ENCODE measurements at regions not wholly inside any gene's neighbourhood (a gene's known extent, or its start where the extent isn't known, plus 50 kb on each side); places are given as distances from the start of the nearest gene placed in this dataset.

DNA sequence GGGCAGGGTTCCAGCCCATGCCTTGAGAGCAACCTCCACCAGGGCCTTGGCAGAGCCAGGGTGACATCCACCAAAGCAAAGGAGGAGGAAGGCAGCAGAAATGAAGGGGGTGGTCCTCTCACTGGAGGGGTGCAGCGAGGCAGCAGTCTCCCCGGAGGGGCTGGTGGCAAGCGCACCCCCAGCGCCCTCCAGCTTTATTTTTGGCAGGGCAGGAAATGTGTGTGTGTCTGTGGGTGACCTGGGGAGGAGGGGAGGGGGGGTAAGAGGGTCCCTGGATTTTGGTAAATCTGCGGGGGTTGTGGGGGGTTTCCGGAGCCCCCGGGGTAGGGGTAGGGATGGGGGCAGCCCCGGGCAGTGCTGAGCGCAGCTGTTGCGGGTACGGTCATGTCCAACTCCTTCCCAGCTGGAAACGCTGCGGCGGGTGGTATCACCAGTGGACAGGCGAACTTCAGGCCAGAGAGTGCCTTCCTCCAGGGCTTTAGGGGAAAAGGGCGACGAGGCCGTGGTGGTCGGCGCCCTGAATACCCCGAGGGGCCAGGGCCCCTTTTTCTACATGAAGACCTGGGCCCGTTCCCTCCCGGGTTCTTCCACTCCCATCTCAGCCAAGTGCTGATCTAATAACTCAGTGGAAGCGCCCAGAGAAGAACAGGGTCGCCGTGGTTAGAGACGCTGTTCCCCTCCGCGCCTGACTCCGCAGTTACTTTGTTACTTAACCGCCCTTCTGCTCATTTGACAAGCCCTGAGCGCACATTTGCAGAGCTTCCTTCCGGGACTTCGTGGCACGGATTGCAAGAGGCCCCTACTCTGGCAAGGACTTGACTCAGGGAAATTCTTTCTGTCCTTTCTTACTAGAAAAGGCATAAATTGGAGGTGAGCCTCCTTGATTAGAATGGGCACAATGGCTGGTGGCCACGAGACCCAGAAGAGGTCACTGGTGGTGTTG is 55.2 kb downstream of the FOS start:
- Histone ChIP-seq H3K27me3 (ENCODE audit: control insufficient read depth in 1 of 2, insufficient read depth in 2 of 2, low read length in 2 of 2) (no peaks in the 10 kb centered on the region), H3K9me3 (ENCODE audit: control insufficient read depth in 2 of 2, insufficient read depth in 1 of 2, low read depth in 1 of 2, low read length in 1 of 2) (no peaks in the 10 kb centered on the region), H3K27ac (ENCODE audit: low read depth in 2 of 2, low read length in 1 of 2) (peak overlapping the region in 1 of 2 donors; percentile 11), H3K4me3 (ENCODE audit: low read depth in 1 of 2, low read length in 2 of 2) (no peak overlapping the region), H3K4me1 (ENCODE audit: control insufficient read depth in 2 of 2, insufficient read depth in 2 of 2, low read length in 1 of 2) (no peaks in the 10 kb centered on the region), H3K36me3 (ENCODE audit: control insufficient read depth in 2 of 2, insufficient read depth in 2 of 2, low read length in 1 of 2) (no peaks in the 10 kb centered on the region)
- 61 to 75% methylated on average over 36 of the region's 36 CpGs for WGBS, 2 donors

GRCh38 chr14:75334549-75335051 is 56.0 kb downstream of the FOS start:
- Histone ChIP-seq H3K4me3 (ENCODE audit: low read depth in 1 of 2, low read length in 2 of 2) (no peak overlapping the region), H3K27me3 (ENCODE audit: control insufficient read depth in 1 of 2, insufficient read depth in 2 of 2, low read length in 2 of 2) (no peaks in the 10 kb centered on the region), H3K36me3 (ENCODE audit: control insufficient read depth in 2 of 2, insufficient read depth in 2 of 2, low read length in 1 of 2) (no peaks in the 10 kb centered on the region), H3K4me1 (ENCODE audit: control insufficient read depth in 2 of 2, insufficient read depth in 2 of 2, low read length in 1 of 2) (no peaks in the 10 kb centered on the region), H3K27ac (ENCODE audit: low read depth in 2 of 2, low read length in 1 of 2) (no peak overlapping the region), H3K9me3 (ENCODE audit: control insufficient read depth in 2 of 2, insufficient read depth in 1 of 2, low read depth in 1 of 2, low read length in 1 of 2) (no peaks in the 10 kb centered on the region)
- 54 to 58% methylated on average over 10 of the region's 10 CpGs for WGBS, 2 donors

GRCh38 chr14:75335571-75335970 is 56.9 kb downstream of the FOS start:
- 80% methylated on average over 6 of the region's 6 CpGs for WGBS, 2 donors
- Histone ChIP-seq H3K36me3 (ENCODE audit: control insufficient read depth in 2 of 2, insufficient read depth in 2 of 2, low read length in 1 of 2) (no peaks in the 10 kb centered on the region), H3K27me3 (ENCODE audit: control insufficient read depth in 1 of 2, insufficient read depth in 2 of 2, low read length in 2 of 2) (no peaks in the 10 kb centered on the region), H3K9me3 (ENCODE audit: control insufficient read depth in 2 of 2, insufficient read depth in 1 of 2, low read depth in 1 of 2, low read length in 1 of 2) (no peaks in the 10 kb centered on the region), H3K4me1 (ENCODE audit: control insufficient read depth in 2 of 2, insufficient read depth in 2 of 2, low read length in 1 of 2) (no peaks in the 10 kb centered on the region), H3K4me3 (ENCODE audit: low read depth in 1 of 2, low read length in 2 of 2) (no peak overlapping the region), H3K27ac (ENCODE audit: low read depth in 2 of 2, low read length in 1 of 2) (no peak overlapping the region)

- Histone ChIP-seq H3K9me3 (ENCODE audit: control insufficient read depth in 2 of 2, insufficient read depth in 1 of 2, low read depth in 1 of 2, low read length in 1 of 2) (no peaks in the 10 kb centered on the region), H3K27me3 (ENCODE audit: control insufficient read depth in 1 of 2, insufficient read depth in 2 of 2, low read length in 2 of 2) (no peaks in the 10 kb centered on the region), H3K4me3 (ENCODE audit: low read depth in 1 of 2, low read length in 2 of 2) (no peak overlapping the region), H3K4me1 (ENCODE audit: control insufficient read depth in 2 of 2, insufficient read depth in 2 of 2, low read length in 1 of 2) (no peaks in the 10 kb centered on the region), H3K36me3 (ENCODE audit: control insufficient read depth in 2 of 2, insufficient read depth in 2 of 2, low read length in 1 of 2) (no peaks in the 10 kb centered on the region), H3K27ac (ENCODE audit: low read depth in 2 of 2, low read length in 1 of 2) (no peak overlapping the region)
Measured at GRCh38 chr14:75338398-75338797, 59.8 kb downstream of the FOS start.

DNA sequence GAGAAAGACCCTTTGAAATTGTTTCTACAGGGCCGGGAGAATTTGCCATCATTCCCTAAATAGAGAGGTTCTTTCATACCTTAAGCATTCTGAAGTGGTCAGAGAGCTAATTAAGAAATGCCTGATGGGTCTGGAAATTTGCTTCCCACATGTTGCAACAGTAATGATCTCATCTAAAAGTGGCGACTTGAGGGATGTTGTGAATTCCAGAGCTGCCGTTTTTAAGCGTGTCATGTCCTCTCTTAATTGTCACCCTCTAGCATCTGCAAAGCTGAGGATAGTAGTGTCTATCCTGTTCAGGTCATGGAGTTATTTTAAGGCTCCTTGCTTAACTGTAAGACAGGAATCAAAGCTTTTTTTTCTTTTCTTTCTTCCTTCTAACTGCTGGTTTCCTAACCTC is 60.4 kb downstream of the FOS start:
- Histone ChIP-seq H3K9me3 (ENCODE audit: control insufficient read depth in 2 of 2, insufficient read depth in 1 of 2, low read depth in 1 of 2, low read length in 1 of 2) (no peaks in the 10 kb centered on the region), H3K4me1 (ENCODE audit: control insufficient read depth in 2 of 2, insufficient read depth in 2 of 2, low read length in 1 of 2) (no peaks in the 10 kb centered on the region), H3K27me3 (ENCODE audit: control insufficient read depth in 1 of 2, insufficient read depth in 2 of 2, low read length in 2 of 2) (no peaks in the 10 kb centered on the region), H3K36me3 (ENCODE audit: control insufficient read depth in 2 of 2, insufficient read depth in 2 of 2, low read length in 1 of 2) (no peaks in the 10 kb centered on the region), H3K27ac (ENCODE audit: low read depth in 2 of 2, low read length in 1 of 2) (no peak overlapping the region), H3K4me3 (ENCODE audit: low read depth in 1 of 2, low read length in 2 of 2) (no peak overlapping the region)
- 60 to 71% methylated on average over 4 of the region's 4 CpGs for WGBS, 2 donors

DNA sequence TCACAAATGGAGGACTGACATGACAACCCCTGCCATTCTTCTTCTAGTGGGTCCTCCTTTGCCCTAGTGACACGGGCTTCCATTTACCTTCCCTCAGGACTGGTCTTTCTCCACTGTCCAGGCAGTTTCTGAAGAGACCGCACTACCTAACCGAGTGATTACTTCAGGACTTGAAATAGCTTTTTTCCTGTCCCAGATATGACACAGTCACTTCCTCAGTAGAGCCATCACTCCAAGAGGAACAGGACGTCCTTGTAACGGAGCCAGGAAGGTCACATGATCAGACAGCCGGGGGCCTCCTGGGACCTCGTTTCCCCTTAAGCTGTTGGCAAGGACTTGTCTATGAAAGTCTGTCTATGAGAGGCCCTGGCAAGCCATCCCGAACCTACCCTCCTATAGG is 62.3 kb downstream of the FOS start:
- Histone ChIP-seq H3K27me3 (ENCODE audit: control insufficient read depth in 1 of 2, insufficient read depth in 2 of 2, low read length in 2 of 2) (no peaks in the 10 kb centered on the region), H3K36me3 (ENCODE audit: control insufficient read depth in 2 of 2, insufficient read depth in 2 of 2, low read length in 1 of 2) (no peaks in the 10 kb centered on the region), H3K27ac (ENCODE audit: low read depth in 2 of 2, low read length in 1 of 2) (no peak overlapping the region), H3K4me1 (ENCODE audit: control insufficient read depth in 2 of 2, insufficient read depth in 2 of 2, low read length in 1 of 2) (no peaks in the 10 kb centered on the region), H3K9me3 (ENCODE audit: control insufficient read depth in 2 of 2, insufficient read depth in 1 of 2, low read depth in 1 of 2, low read length in 1 of 2) (no peaks in the 10 kb centered on the region), H3K4me3 (ENCODE audit: low read depth in 1 of 2, low read length in 2 of 2) (no peak overlapping the region)
- 48% methylated on average over 8 of the region's 8 CpGs for WGBS, 2 donors

GRCh38 chr14:75341620-75342019 is 63.0 kb downstream of the FOS start:
- peak overlapping the region in 1 of 2 donors; percentile 15 for H3K27ac ChIP-seq (ENCODE audit: low read depth in 2 of 2, low read length in 1 of 2)

DNA sequence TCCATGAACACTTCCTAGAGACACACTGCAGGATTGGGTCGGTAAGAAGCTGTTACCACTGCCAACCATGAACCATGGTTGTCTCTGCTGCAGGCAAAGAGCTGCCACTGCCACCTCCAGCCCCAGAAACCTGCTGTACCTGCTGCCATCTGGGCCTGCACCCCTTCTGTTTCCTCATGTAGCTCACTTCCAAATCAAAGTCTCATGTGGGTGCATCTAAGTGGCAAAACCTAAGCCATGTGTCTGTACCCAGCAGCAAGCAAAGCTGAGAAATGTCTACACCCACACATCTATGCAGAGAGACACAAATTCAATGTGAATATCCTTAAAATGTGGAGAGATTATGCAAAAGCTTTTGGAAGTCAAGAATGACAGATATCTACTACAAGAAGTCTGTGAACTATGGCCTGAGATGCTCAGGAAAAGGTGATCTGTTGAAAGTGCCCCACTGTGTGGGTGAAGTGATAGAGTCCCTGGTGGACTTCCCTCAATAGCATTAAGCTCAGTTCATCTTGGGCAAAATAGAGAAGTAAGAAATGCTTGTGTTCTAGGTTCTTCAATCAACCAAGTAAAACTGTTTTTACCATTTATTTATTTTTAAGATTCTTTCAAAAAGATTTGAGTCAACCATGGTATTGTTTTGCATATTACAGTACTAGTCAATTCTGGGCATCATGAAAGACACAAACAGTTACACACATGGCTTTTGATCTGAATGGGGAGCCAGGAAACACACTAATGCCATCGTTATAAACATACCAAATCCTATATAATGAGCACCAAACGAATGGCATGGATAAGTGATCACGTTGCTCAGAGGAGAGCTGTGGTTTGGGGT is 64.4 kb downstream of the FOS start:
- 68 to 76% methylated on average over 4 of the region's 4 CpGs for WGBS, 2 donors
- H3K4me3 ChIP-seq (ENCODE audit: low read depth in 1 of 2, low read length in 2 of 2) = no peak overlapping the region
- no peaks in the 10 kb centered on the region for H3K9me3 ChIP-seq (ENCODE audit: control insufficient read depth in 2 of 2, insufficient read depth in 1 of 2, low read depth in 1 of 2, low read length in 1 of 2)
- H3K27ac ChIP-seq (ENCODE audit: low read depth in 2 of 2, low read length in 1 of 2) = no peak overlapping the region
- H3K4me1 ChIP-seq (ENCODE audit: control insufficient read depth in 2 of 2, insufficient read depth in 2 of 2, low read length in 1 of 2) = no peaks in the 10 kb centered on the region
- H3K36me3 ChIP-seq (ENCODE audit: control insufficient read depth in 2 of 2, insufficient read depth in 2 of 2, low read length in 1 of 2) = no peaks in the 10 kb centered on the region
- no peaks in the 10 kb centered on the region for H3K27me3 ChIP-seq (ENCODE audit: control insufficient read depth in 1 of 2, insufficient read depth in 2 of 2, low read length in 2 of 2)

More at GRCh38 chr14:75341620-75342019, 63.0 kb downstream of the FOS start:
- H3K4me3 ChIP-seq (ENCODE audit: low read depth in 1 of 2, low read length in 2 of 2) = no peak overlapping the region
- H3K36me3 ChIP-seq (ENCODE audit: control insufficient read depth in 2 of 2, insufficient read depth in 2 of 2, low read length in 1 of 2) = no peaks in the 10 kb centered on the region
- no peaks in the 10 kb centered on the region for H3K9me3 ChIP-seq (ENCODE audit: control insufficient read depth in 2 of 2, insufficient read depth in 1 of 2, low read depth in 1 of 2, low read length in 1 of 2)
- H3K27me3 ChIP-seq (ENCODE audit: control insufficient read depth in 1 of 2, insufficient read depth in 2 of 2, low read length in 2 of 2) = no peaks in the 10 kb centered on the region
- no peaks in the 10 kb centered on the region for H3K4me1 ChIP-seq (ENCODE audit: control insufficient read depth in 2 of 2, insufficient read depth in 2 of 2, low read length in 1 of 2)

DNA sequence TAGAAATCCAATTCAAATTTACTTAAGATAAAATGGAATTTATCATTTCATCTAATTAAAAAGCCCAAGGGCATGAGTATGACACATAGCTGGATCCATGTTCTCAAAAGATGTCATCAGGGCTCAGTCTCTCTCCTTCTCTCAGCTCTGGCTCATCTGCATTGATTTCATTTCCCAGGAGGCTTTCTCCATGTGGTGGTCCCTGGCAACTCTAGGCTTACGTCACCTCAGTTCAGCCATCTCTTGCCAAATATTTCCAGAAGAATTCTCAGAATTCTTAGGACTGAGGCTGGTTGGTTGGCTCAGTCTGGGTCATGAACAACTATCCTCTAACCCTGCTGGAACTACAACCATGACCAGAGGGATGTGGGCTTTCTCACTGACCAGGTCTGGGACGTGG is 65.3 kb downstream of the FOS start:
- 76 to 81% methylated on average over 2 of the region's 2 CpGs for WGBS, 2 donors
- no peak overlapping the region for H3K4me3 ChIP-seq (ENCODE audit: low read depth in 1 of 2, low read length in 2 of 2)
- H3K9me3 ChIP-seq (ENCODE audit: control insufficient read depth in 2 of 2, insufficient read depth in 1 of 2, low read depth in 1 of 2, low read length in 1 of 2) = no peaks in the 10 kb centered on the region
- no peaks in the 10 kb centered on the region for H3K36me3 ChIP-seq (ENCODE audit: control insufficient read depth in 2 of 2, insufficient read depth in 2 of 2, low read length in 1 of 2)
- H3K27me3 ChIP-seq (ENCODE audit: control insufficient read depth in 1 of 2, insufficient read depth in 2 of 2, low read length in 2 of 2) = no peaks in the 10 kb centered on the region
- no peak overlapping the region for H3K27ac ChIP-seq (ENCODE audit: low read depth in 2 of 2, low read length in 1 of 2)
- H3K4me1 ChIP-seq (ENCODE audit: control insufficient read depth in 2 of 2, insufficient read depth in 2 of 2, low read length in 1 of 2) = no peaks in the 10 kb centered on the region
